CD4-positive, alpha-beta T cell treated with Interleukin-4 for 1 hour (primary cell): ENCODE measurements at regions not wholly inside any gene's neighbourhood (a gene's known extent, or its start where the extent isn't known, plus 50 kb on each side); places are given as distances from the start of the nearest gene placed in this dataset.
A peak's percentile ranks its signal among the peaks of the same experiment; 100 is the strongest.
"Not testable (repeated sequence)": the region's sequence is repeated elsewhere in the genome, so short reads cannot be mapped to it uniquely, and the experiment has no call there.

Experiments used
- DNase-seq, 2 donors: peaks; one replicate each; pipeline ENCODE4 v3.0.0-alpha.2; 2020 to 2022

GRCh38 chr16:29126616-29127015 is 141.8 kb downstream of the LAT start:
- DNase-seq = no peak

GRCh38 chr16:29126057-29126494 is 141.2 kb downstream of the LAT start:
- peak; percentile 12 to 46 for DNase-seq

- no peak for DNase-seq
Measured at GRCh38 chr16:29124828-29125227, 140.0 kb downstream of the LAT start.

- not testable (repeated sequence) for DNase-seq
Measured at GRCh38 chr16:29124162-29124561, 139.3 kb downstream of the LAT start.

GRCh38 chr16:29120680-29121079 is 135.8 kb downstream of the LAT start:
- DNase-seq = not testable (repeated sequence)

- DNase-seq = peak; percentile 25 to 52
Measured at GRCh38 chr16:29118301-29118957, 133.6 kb downstream of the LAT start.

- no peak for DNase-seq
Measured at GRCh38 chr16:29117631-29118030, 132.8 kb downstream of the LAT start.

GRCh38 chr16:29116980-29117379 is 132.1 kb downstream of the LAT start:
- DNase-seq = no peak

GRCh38 chr16:29116207-29116606 is 131.4 kb downstream of the LAT start:
- DNase-seq = not testable (repeated sequence)

GRCh38 chr16:29115802-29116141 is 130.9 kb downstream of the LAT start:
- not testable (repeated sequence) for DNase-seq

- peak; percentile 27 to 56 for DNase-seq
Measured at GRCh38 chr16:29114989-29115801, 130.3 kb downstream of the LAT start.

- DNase-seq = no peak
Measured at GRCh38 chr16:29114574-29114973, 129.7 kb downstream of the LAT start.

GRCh38 chr16:29113446-29113845 is 128.6 kb downstream of the LAT start:
- peak in 1 of 2 donors; percentile 33 for DNase-seq

- DNase-seq = no peak
Measured at GRCh38 chr16:29112755-29113347, 128.0 kb downstream of the LAT start.

GRCh38 chr16:29111901-29112680 is 127.2 kb downstream of the LAT start:
- peak in 1 of 2 donors; percentile 40 for DNase-seq

- no peak for DNase-seq
Measured at GRCh38 chr16:29111421-29111820, 126.6 kb downstream of the LAT start.

GRCh38 chr16:29108625-29109169 is 123.8 kb downstream of the LAT start:
- not testable (repeated sequence) for DNase-seq

GRCh38 chr16:29107299-29107698 is 122.4 kb downstream of the LAT start:
- DNase-seq = no peak

GRCh38 chr16:29106259-29106908 is 121.5 kb downstream of the LAT start:
- not testable (repeated sequence) for DNase-seq

GRCh38 chr16:29104600-29104999 is 119.7 kb downstream of the LAT start:
- DNase-seq = not testable (repeated sequence)

GRCh38 chr16:29097965-29098364 is 113.1 kb downstream of the LAT start:
- DNase-seq = not testable (repeated sequence)
